ENCODE measurements at regions not wholly inside any gene's neighbourhood (a gene's known extent, or its start where the extent isn't known, plus 50 kb on each side); places are given as distances from the start of the nearest gene placed in this dataset.

DNA sequence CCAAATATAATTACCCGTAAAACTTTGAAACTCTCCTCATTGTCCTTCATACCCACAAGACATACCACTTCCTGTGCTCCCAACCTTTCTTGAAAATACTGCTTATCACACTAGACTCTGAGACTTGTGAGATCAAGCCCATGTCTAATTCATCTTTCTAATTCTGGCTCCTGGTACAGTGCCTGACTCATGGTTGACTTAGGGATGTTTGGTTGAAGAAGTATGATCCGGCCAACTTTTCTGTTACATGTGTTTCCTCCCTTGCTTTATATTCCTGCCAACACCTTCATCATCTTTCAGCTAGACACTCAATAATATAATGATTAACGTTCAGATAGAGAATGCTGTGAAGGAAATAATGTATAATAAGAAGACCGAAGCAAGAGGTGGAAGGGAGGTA, 58.2 kb downstream of the MEX3B start:
- in situ Hi-C loops (cut with HindIII; ENCODE audit: low pct_ligation_motif_present, low pct_unique_long_range_greater_than_20kb, low sequenced_read_pairs): no loop called here
- DNase-seq: no peak

DNA sequence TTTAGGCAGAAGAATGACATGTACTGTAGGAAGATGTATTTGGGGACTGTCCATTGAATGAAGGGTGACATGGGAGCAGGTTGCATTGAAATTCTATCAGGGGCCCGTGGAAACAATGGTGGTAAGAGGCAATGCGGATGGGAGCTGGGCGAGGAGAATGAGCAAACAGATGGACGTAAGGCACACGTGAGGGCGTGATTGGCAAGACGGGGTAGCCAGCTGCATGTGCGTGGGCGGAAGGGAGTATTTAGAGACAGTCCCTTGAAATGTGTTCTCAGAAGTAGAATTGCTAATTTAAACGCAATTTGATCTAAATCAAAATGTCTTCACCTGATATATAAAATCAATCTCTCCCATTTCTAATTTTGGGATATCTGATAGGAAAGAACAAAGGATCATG, 62.3 kb downstream of the MEX3B start:
- no peak for DNase-seq
- in situ Hi-C loops (cut with HindIII; ENCODE audit: low pct_ligation_motif_present, low pct_unique_long_range_greater_than_20kb, low sequenced_read_pairs): no loop called here

DNA sequence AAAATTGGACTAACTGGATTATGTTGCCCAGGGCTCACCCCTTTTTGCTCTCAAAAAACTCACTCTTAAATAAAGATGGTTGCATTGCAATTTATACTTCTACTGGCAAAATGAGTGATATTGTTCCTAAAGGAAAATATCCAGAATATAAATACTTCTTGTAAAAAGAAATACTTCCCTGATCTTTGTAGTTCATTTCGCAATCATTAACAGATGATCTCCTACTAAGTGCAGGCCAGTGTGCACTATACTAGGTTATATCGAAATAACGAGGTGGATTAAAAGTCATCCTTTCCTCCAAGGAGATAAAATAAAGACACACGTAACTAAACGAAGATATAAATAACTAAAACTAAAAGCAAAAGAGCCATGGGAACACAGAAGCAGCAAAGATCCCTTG, 63.0 kb downstream of the MEX3B start:
- in situ Hi-C loops (cut with HindIII; ENCODE audit: low pct_ligation_motif_present, low pct_unique_long_range_greater_than_20kb, low sequenced_read_pairs): no loop called here

DNA sequence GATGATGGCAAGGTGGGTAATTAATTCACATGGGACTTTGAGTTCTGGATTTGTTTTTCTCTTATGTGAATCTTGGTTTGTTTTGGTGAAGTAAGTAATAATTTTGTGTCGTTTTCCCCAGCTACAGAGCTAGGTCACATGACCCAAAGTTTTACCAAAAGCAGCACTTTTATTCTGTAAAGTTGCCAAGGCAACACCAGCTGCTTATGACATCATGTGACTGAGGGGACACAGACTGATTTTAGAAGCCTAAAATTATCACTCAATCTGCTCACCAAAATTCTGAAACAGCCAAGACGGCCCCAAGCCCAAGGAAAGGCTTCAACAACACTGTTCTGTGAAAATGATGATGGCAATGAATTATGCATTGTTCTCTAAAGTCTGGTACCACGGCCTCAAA, 63.9 kb downstream of the MEX3B start:
- in situ Hi-C loops (cut with HindIII; ENCODE audit: low pct_ligation_motif_present, low pct_unique_long_range_greater_than_20kb, low sequenced_read_pairs): no loop called here
- no peak for DNase-seq

More for the DNA sequence above, 63.0 kb downstream of the MEX3B start:
- no peak for DNase-seq

DNA sequence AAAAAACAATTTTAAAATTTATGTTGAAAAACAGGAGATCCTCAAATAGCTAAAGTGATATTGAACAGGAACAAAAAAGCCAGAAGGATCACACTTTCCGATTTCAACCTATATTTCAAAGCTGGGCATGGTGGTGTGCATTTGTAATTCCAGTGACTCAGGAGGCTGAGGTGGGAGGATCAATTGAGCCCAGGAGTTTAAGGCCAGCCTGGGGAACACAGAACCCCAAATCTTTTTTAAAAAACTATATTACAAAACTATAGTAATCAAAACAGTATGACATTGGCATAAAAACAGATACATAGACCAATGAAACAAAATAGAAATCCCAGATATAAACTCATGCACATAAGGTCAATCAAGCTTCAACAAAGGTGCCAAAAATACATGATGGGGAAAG, 68.4 kb downstream of the MEX3B start:
- no peak for DNase-seq

DNA sequence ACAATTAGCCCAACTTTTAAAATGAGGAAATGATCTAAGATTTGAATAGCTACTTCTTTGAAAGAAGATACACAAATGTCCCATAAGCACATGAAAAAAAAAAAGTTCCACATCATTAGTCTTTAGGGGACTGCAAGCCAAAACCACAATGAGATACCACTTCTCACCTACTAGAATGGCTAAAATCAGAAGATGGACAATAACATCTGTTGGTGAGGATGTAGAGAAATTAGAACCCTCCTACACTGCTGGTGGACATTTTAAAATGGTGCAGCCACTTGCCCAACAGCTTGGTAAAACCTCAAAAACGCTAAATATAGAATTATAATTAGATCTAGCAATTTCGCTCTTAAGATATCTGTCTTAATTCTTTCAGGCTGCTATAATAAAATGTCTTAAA, 77.1 kb downstream of the MEX3B start:
- in situ Hi-C loops (cut with HindIII; ENCODE audit: low pct_ligation_motif_present, low pct_unique_long_range_greater_than_20kb, low sequenced_read_pairs): no loop called here
- DNase-seq: no peak

More for the DNA sequence above, 68.4 kb downstream of the MEX3B start:
- in situ Hi-C loops (cut with HindIII; ENCODE audit: low pct_ligation_motif_present, low pct_unique_long_range_greater_than_20kb, low sequenced_read_pairs): no loop called here

DNA sequence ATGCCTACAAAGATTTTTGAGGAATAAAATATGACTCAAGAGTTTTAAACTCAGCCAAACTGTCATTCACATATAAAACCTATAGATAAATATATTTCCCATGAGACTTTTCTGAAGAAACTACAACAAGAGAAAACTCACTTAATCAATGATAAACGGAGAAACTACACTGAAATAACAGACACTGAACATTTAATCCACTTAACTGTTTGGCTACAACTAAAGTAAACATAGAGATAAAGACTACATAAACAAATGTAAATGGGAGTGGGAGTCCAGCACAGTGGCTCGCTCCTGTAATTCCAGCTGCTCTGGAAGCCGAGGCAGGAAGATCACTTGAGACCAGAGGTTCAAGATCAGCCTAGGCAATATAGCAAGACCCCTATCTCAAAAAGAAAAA, 79.2 kb downstream of the MEX3B start:
- no peak for DNase-seq
- in situ Hi-C loops (cut with HindIII; ENCODE audit: low pct_ligation_motif_present, low pct_unique_long_range_greater_than_20kb, low sequenced_read_pairs): no loop called here

DNA sequence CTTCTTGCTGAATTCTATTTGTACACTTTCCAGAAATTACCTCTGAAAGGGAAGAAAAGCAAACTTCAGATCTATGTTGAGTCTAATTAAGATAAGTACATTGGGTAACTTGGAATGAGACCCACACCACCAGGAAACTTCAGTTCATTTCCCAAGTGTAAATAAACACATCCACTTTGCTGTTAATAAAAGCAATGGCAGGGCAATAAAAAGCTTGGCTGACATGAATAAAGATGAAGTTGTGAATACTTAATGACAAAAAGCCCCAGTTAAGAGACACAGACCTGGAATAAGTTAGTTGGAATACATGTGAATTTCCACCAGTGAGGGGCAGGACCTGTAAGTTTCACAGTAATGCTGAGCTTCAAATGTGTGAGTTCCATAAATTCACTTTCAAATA, 83.3 kb downstream of the MEX3B start:
- no peak for DNase-seq
- in situ Hi-C loops (cut with HindIII; ENCODE audit: low pct_ligation_motif_present, low pct_unique_long_range_greater_than_20kb, low sequenced_read_pairs): no loop called here

DNA sequence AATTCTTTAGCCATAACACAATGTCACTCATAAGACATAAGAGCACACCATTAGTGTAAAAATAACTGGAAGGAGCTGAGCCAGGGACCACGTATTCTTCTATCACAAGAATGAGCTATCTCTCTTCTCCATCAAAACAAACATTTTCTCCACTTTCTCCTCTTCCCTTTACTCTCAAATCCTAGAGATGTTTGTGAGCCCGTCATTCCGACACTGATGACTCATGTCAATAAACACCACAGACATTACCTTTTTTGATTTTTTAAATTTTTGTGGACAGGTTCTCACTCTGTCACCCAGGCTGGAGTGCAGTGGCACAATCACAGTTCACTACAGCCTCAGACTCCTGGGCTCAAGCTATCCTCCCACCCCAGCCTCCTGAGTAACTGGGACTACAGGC, 86.6 kb downstream of the MEX3B start:
- no peak for DNase-seq
- in situ Hi-C loops (cut with HindIII; ENCODE audit: low pct_ligation_motif_present, low pct_unique_long_range_greater_than_20kb, low sequenced_read_pairs): no loop called here

DNA sequence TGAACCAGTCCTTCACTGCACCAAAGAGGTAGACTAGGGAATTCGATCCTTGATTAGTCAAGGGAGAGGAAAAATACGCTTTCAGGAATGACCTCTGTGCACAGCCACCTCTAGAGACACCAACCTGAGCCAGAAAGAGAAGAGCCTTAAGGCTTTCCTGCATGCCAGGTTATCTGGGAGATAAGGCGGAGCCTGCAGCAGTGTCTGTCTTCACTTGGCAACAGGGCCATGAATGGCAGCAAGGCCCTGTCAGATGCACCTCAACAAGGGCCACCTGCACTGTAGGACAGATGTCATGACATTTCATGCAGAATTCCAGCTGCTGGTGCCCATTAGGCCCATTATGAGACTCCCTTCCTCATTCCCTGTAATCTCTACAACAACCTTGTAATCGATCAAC, 88.1 kb downstream of the MEX3B start:
- DNase-seq: no peak
- in situ Hi-C loops (cut with HindIII; ENCODE audit: low pct_ligation_motif_present, low pct_unique_long_range_greater_than_20kb, low sequenced_read_pairs): no loop called here

DNA sequence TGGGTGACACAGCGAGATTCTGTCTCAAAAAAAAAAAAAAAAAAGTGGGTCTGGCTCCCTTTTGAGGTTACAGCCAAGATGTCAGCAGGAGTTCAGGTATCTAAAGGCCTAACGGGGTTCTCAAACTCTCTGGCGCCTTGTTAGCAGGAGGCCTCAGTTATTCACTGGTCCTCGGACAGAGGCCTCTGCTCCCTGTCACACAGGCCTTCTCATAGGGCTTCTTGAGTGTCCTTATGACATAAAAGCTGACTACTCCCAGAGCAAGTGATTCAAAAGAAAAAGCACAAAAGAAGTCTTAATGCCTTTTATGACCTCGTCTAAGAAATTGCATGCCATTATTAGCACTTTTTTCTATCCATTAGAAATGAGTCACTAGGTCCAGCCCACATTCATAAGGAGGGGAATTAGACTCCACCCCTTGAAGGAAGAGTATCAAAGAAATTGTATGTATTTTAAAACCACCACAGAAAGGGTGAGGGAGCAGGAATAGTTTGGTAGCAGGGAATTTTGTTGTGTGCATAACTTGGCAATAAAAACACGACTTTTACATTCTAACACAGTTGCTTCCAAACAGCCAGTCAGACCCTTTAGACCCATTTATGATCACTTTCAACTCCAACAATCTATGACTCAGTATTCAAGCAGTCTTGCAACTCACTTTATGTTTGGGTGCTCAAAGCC, 90.3 kb downstream of the MEX3B start:
- in situ Hi-C loops (cut with HindIII; ENCODE audit: low pct_ligation_motif_present, low pct_unique_long_range_greater_than_20kb, low sequenced_read_pairs): no loop called here

DNA sequence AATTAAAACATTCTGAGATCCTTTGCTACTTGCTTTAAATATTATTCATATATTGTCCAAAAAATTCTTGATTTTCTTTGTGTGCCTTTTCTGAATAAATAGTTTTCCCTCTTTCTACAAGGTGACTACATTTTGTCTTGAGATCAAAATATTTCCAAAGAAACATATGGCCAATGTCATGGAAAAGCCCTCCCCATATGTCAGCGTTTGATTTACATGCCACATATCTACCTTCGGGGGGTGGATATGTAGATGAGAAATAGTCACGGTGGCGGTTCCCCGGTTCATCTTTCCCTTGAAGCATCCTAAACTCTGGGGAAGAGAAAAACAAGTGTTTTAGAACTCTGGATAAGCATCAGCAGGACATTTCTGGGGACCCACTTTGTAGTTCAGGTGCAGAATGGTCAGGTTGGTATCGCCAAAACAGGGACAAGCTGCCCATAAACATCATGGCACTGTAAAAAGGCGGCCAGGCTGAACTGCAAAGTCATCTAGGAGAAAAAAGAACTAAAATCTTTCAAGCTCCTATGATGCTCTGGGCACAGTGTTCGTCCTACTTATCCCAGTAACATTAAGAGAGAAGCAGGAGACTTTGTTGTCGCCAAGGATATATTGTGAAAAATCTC, 91.5 kb downstream of the MEX3B start:
- in situ Hi-C loops (cut with HindIII; ENCODE audit: low pct_ligation_motif_present, low pct_unique_long_range_greater_than_20kb, low sequenced_read_pairs): no loop called here
- no peak for DNase-seq

More for the DNA sequence above, 90.3 kb downstream of the MEX3B start:
- no peak for DNase-seq

DNA sequence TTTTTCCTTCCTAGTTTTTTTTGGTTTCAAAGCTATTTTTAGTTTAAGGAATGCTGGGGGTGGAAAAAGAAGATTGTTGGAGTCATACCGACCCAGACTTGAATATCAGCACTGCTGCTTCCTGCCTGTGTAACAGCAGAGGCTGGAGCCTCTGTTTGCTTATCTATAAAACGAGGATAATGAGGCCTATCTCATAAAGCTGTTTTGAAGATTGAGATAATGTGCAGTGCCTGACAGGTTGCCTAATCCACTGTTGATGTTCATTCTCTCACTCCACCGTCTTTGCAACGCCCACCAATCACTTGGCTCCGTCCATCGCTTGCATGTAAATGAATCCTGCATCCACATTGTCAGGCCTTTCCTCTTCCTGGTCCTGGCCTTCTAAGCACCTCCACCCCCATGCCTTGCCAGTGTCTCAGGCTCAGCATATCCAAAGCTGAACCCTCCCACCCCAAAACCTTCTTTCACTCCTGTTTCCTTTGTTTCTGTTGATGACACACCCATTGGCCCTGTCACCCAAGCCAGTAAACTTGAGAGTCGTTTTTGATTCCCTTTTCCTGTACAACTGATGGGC, 94.9 kb downstream of the MEX3B start:
- no peak for DNase-seq
- in situ Hi-C loops (cut with HindIII; ENCODE audit: low pct_ligation_motif_present, low pct_unique_long_range_greater_than_20kb, low sequenced_read_pairs): no loop called here

DNA sequence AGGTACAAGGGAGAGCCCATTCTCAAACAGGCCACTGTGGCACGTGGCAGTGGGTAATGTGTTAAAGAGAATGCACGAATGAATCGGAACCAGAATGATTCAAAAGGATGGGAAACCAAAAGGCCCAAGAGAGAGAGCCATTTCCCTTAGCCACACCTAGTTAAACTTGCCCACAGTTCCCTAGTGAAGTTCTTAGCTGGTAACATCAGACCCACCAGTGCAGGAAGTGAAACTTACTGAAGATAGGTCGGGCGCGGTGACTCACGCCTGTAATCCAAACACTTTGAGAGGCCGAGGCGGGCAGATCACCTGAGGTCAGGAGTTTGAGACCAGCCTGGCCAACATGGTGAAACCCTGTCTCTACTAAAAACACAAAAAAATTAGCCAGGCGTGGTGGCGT, 97.1 kb downstream of the MEX3B start:
- in situ Hi-C loops (cut with HindIII; ENCODE audit: low pct_ligation_motif_present, low pct_unique_long_range_greater_than_20kb, low sequenced_read_pairs): no loop called here

DNA sequence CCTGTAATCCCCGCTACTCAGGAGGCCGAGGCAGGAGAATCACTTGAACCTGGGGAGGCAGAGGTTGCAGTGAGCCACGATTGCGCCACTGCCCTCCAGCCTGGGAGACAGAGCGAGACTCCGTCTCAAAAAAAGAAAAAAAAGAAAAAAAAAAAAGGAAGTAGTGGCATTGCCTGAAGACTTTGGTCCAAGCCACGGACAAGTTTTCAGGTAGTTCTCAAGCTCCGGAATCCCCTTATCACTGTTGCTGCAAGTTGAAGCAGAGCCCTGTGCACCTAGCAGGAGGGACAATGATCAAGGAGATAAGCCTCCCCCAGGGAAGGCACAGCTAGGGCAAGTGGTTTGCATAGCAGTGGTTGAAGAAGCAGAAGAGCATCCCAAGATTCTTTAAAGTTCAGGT, 97.6 kb downstream of the MEX3B start:
- in situ Hi-C loops (cut with HindIII; ENCODE audit: low pct_ligation_motif_present, low pct_unique_long_range_greater_than_20kb, low sequenced_read_pairs): no loop called here
- no peak for DNase-seq

More for the DNA sequence above, 97.1 kb downstream of the MEX3B start:
- DNase-seq: no peak

DNA sequence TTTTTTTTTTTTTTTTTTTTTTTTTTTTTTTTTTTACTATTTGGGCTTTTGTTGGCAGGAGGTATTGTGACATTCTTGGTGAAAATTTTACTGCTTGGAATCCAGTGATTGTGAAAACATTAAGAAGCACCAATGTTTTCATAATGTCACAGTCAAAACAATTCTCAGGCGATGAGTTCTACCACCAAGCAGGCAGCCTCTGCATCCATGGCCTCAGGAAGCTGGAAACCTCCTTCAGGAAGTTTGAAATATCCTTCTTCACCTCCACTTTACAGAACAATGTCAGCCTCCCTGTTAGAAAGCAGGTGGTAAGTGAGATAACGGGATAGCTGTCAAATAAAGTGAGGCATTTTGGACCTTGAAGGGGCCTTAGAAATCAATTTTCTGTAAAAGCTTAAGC, 98.3 kb downstream of the MEX3B start:
- in situ Hi-C loops (cut with HindIII; ENCODE audit: low pct_ligation_motif_present, low pct_unique_long_range_greater_than_20kb, low sequenced_read_pairs): no loop called here

DNA sequence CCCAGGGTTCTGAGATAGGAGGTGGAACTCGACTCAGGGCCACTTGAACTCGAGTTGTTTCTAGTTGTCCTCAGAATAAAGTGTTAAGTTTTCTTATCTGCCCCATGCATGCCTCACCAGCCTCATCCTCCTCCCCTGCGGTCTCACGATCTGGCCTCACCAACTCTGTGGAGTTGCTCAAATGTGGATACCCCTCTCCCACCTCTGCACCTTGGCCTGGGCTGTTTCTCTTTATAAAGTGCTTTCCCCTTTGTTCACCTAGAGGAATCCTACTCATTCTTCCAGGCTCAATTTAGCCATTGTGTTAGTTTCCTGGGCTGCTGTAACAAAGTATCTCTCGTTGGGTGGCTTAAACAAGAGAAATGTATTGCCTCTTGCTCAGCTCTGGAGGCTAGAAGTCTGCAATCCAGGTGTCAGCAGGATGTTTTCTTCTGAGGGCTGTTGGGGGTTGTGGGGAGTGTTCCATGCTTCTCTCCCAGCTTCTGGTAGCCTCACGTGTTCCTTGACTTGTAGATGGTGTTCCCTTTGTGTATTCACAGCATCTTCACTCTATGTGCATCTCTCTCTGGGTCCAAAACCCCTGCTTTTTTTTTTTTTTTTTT, 100.7 kb downstream of the MEX3B start:
- in situ Hi-C loops (cut with HindIII; ENCODE audit: low pct_ligation_motif_present, low pct_unique_long_range_greater_than_20kb, low sequenced_read_pairs): no loop called here
- DNase-seq: no peak

More for the DNA sequence above, 98.3 kb downstream of the MEX3B start:
- no peak for DNase-seq

DNA sequence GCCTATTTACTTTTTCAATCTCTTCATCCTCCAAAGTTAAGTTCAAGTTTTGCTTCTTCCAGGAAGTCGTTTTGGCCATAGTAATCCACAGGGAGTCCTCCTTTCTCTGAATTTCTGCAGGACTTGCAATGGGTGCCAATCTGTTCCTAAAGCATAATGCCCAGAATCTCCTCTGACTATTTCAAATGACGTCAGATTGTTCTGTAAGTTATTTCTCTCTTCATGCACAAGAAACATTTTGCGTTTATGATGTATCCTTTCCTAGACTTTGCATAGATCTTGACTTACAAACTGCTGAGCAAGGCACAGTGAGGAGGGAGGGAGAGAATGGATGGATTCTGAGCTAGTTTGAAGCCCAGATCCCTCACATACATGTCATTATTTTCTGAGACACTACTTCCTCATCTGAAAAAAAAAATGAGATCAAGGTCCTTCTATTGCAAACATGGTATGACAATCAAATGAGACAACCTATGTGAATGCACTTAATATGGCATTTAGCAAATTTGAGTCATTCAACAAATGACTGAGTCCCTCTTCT, 103.1 kb downstream of the MEX3B start:
- no peak for DNase-seq
- in situ Hi-C loops (cut with HindIII; ENCODE audit: low pct_ligation_motif_present, low pct_unique_long_range_greater_than_20kb, low sequenced_read_pairs): no loop called here

DNA sequence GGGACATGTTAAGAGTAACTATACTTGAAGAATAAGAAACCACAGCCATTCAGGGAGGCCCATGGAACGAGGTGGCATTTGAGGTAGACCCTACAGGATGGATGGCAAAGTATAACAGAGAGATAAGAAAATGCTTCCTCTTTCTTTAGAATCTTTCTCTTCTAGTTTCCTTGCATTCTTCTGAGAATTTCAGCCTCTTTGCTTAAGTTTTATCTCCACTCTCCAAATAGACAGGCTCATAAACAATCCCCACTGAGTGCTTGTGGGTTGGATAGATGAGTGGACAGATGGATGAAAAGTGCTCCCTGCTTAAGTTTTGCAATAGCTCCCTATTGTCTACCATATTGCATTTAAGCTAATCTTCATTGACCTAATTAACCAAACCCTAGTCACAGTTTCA, 103.7 kb downstream of the MEX3B start:
- DNase-seq: no peak
- in situ Hi-C loops (cut with HindIII; ENCODE audit: low pct_ligation_motif_present, low pct_unique_long_range_greater_than_20kb, low sequenced_read_pairs): no loop called here

Data from ACHN (cell line).